ENCODE measurements at regions not wholly inside any gene's neighbourhood (a gene's known extent, or its start where the extent isn't known, plus 50 kb on each side); places are given as distances from the start of the nearest gene placed in this dataset.

DNA sequence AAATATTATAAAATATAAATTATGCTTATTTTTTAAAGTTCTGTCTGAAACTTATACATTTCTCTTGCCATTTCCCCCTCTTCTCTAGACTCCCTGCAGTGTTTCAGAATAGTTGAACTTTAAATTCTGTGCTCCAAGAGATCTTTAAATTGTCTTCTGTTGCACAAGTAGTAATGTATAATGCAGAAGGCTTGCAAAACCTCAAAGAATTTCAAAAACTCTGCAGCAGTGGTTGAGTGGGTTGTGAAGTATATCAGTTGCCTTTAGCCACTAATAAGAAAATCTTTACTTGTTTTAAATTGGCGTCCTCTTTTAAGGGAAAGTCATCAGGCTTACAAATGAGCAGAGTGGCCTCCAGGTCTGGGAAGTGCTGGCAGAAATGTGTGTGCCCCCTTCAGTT, 1153.3 kb upstream of the PABPC4L start:
- TF ChIP-seq CTCF (conservative IDR thresholded peaks at IDR 0.05) = no peak
- no peak for TF ChIP-seq ZFX (IDR thresholded peaks at IDR 0.05)
